Endometrium (tissue), 2 donors: ENCODE measurements at regions not wholly inside any gene's neighbourhood (a gene's known extent, or its start where the extent isn't known, plus 50 kb on each side); places are given as distances from the start of the nearest gene placed in this dataset.
"Not testable (repeated sequence)": the region's sequence is repeated elsewhere in the genome, so short reads cannot be mapped to it uniquely, and the experiment has no call there.

ENCODE experiments used
- FAIRE-seq: peaks from 2 replicates; lab custom pipeline; 2012; peaks lifted over from hg19 to GRCh38; lab: Jason Lieb, UNC
- donor health status: control.
- donor health status: control.

- FAIRE-seq, result no peak
Measured at GRCh38 chr13:91236921-91237320, 110.6 kb upstream of the MIR17HG start.

GRCh38 chr13:91238036-91238435, 109.5 kb upstream of the MIR17HG start:
- no peak for FAIRE-seq

DNA sequence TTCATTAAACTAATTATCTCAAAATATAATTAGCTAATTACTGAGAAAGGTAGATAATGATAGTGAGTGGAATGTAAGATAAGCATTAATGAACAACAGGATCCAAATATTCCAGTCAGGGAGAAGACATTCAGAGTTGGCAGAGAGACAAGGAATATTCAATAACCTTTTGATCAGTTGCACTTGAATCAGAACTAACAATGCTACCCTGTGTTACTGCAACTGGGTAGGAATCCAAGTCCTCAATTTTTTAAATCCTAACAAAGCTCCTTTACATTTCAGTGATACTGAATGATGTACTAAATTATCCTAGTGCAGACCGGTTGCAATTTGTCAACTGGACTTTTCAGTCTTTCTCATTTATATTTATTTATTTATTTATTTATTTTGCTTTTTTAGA, 107.1 kb upstream of the MIR17HG start:
- no peak for FAIRE-seq

DNA sequence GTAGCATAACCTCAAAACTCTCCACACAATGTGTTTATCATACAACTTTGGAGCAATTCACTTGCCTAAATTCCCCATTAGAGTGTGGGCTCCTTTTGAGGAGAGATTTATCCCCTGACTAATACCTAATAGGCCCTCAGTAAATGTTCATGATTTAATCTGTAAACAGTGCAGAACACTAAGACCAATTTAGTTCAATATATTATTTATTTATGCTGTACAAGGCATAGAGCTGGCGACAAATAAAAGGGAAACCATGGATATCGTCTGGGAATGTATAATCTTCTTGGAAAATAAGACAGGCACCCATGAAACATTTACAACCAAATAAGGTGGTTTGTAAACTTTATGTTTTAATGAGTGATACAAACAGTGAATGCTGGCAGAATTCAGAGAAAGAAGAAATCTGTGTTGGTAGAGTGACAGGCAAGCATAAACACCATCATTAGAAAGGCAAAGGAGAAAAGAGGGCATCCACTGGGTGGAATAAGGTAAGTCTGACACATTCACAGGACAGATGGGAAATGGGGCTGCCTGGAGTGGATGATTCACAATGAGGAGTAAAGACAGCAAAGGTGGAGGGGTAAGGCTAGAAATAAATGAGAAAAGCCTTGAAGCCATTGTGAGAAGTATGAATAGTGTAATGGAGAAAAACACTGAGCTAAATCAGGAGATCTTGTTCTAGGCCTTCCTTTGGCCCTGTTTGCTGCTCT, 106.1 kb upstream of the MIR17HG start:
- no peak for FAIRE-seq

DNA sequence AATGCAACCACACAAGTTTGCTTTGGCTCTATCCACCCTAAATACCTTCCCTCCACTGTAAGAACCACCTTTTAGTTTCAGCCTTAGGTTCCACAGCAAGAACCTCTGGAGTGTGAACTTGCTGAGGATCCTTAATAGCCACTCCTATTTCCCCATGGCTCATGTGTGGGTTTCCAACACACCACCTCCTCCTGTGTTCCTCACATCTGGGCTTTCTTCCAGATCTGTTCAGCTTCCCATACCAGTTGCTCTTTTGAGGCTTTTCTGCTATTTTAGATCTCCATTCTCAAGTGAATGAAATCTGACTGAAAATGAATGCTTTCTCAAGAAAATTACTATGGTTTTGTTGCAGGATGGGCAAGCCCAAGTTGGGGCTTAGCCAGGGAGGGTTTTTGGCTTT, 104.8 kb upstream of the MIR17HG start:
- FAIRE-seq, result no peak

- no peak for FAIRE-seq
Measured at GRCh38 chr13:91245288-91245687, 102.2 kb upstream of the MIR17HG start.

- FAIRE-seq, result no peak
Measured at GRCh38 chr13:91247768-91248167, 99.7 kb upstream of the MIR17HG start.

DNA sequence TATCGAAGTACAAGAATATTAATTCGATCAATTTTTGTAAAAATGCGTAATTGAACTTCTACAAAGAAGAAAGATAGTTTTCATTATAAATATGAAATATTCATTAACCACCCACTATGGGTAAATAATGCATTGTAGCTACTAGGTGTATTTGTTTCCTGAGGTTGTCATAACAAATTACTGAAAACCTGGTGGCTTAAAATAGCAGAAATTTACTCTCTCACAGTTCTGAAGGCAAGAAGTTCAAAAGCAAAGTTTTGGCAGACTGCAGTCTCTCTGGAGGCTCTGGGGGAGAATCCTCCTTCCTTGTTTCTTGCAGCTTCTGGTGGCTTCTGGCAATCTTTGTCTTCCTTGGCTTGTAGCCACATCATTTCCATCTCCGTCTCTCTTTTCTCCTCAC, 99.2 kb upstream of the MIR17HG start:
- FAIRE-seq, result no peak

DNA sequence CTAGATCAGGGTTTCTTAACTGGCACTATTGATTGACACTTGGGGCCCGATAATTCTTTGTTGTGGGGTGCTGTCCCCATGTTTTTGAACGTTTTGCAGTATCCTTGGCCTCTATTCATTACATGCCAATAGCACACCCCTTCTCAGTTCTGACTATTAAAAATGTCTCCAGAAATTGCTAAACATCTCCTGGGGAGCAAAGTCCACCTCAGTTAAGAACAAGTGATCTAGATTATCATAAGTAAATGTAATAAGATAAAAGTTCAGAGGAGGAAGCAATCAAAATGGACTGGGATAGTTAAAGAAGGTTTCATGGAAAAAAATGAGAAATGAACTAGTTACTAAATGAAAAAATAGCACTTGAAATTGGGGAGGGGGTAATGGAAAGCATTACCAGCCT, 98.1 kb upstream of the MIR17HG start:
- FAIRE-seq, result no peak

GRCh38 chr13:91249861-91250260, 97.6 kb upstream of the MIR17HG start:
- FAIRE-seq, result no peak

- not testable (repeated sequence) for FAIRE-seq
Measured at GRCh38 chr13:91251573-91251972, 95.9 kb upstream of the MIR17HG start.

GRCh38 chr13:91264484-91264883, 83.0 kb upstream of the MIR17HG start:
- no peak for FAIRE-seq

- FAIRE-seq, result no peak
Measured at GRCh38 chr13:91269237-91269636, 78.2 kb upstream of the MIR17HG start.

GRCh38 chr13:91270031-91270430, 77.5 kb upstream of the MIR17HG start:
- no peak for FAIRE-seq

- FAIRE-seq, result no peak
Measured at GRCh38 chr13:91272235-91272777, 75.2 kb upstream of the MIR17HG start.

DNA sequence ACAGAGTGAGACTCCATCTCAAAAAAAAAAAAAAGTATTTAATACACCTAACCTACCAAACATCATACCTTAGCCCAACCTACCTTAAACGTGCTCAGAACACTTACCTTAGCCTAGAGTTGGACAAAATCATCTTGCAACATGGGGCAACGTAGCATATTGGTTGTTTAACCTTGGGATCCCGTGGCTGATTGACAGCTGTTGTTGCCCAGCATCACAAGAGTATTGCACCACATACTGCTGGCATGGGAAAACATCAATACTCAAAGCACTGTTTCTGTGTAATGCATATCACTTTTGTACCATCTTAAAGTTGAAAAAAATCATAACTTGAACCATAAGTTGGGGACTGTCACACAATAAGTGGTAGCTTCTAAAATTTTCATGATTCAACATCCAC, 73.8 kb upstream of the MIR17HG start:
- no peak for FAIRE-seq

GRCh38 chr13:91277013-91277676, 70.3 kb upstream of the MIR17HG start:
- no peak for FAIRE-seq

GRCh38 chr13:91278291-91278690, 69.2 kb upstream of the MIR17HG start:
- no peak for FAIRE-seq

DNA sequence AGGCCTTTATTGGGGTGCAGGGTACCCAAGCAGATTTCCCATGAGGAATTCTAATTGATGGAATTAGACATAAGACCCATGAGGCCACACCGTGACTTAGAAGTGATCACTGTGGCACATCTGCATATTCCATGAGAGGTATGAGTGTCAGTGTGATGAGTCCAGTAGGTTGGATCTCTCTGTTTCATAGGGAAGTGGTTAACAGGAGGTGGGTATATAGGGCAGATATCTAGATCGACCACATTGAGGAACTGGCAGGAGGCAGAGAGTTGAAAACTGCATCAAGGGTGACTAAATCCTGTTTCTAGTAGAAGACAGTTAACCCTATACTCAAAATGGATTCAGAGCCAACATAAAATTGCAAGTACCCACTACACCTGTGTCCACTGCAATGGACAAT, 68.6 kb upstream of the MIR17HG start:
- no peak for FAIRE-seq

DNA sequence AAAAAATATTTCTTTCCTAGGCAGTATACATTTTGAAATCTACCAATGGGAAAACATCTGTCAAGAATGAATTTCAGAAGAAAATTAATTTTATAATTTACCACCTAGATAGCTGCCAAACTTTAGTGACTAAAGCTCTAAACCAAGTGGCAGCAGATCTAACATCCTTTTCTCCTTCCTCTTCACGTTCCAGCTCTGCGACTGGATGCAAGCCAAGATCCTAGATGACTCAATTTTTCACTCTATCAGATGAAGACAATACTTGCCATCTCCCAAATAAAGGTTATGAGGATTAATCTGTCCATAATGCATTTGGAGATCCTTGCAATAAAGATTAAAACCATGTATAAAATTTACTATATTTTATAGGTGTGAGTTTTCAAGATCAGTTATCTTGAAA, 66.7 kb upstream of the MIR17HG start:
- no peak for FAIRE-seq

DNA sequence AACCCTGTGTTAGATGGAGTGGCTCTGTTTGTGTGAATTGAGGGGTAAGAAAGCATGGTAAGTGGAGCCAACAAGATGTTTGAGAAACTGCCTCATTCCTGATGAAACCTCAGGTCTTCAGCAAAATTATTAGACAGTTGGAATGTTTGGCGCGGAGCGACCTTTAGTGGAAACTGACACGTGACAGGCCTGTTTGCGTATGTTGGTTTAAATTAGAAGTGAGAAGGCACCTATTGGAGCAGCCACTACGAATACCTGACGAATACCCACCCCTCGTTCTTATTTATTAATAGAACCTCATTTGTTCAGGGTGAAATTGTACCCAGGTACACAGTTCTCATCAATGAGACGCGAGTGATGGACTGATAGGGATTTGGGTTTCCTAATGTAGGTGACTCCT, 63.2 kb upstream of the MIR17HG start:
- FAIRE-seq, result no peak

DNA sequence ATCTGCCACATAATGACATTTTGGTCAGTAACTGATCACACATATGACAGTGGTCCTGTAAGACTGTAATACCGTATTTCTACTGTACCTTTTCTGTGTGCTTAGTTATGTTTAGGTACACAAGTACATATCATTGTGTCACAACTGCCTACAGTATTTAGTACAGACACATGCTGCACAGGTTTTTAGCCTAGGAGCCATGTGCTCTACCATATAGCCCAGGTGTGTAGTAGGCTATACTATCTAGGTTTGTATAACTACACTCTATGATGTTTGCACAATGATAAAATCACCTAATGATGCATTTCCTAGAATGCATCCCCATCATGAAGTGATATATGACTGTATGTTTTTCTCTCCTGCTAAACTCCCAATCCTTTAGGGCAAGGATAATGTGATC, 61.2 kb upstream of the MIR17HG start:
- FAIRE-seq, result no peak

DNA sequence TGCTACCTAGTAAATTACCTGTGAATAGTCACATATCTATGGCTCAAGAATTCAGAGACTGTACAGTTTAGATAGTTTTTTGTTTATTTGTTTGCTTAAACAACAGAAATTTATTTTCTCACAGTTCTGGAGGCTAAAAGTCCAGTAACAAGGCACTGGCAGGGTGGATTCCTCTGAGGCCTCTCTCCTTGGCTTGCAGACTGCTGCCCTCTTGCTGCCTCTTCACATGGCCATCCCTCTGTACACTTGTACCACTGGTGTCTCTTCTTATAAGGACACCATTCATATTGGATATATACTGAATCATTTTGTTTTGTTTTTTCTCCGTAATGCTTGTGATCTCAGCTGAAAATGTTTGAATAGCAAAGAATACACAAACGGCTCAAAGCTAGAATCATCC, 56.4 kb upstream of the MIR17HG start:
- FAIRE-seq, result no peak
